ENCODE measurements at regions not wholly inside any gene's neighbourhood (a gene's known extent, or its start where the extent isn't known, plus 50 kb on each side); places are given as distances from the start of the nearest gene placed in this dataset.

- Mint-ChIP-seq H3K27ac (ENCODE audit: unreplicated experiment) (no peak overlapping the region), H3K27me3 (ENCODE audit: low read depth) (peaks cover 35% of the 10 kb centered on the region), H3K9me3 (ENCODE audit: low read depth) (peaks cover 4% of the 10 kb centered on the region), H3K36me3 (ENCODE audit: low read depth) (peaks cover 2% of the 10 kb centered on the region), H3K4me3 (ENCODE audit: unreplicated experiment) (no peak overlapping the region), H3K4me1 (ENCODE audit: low read depth) (peaks cover 7% of the 10 kb centered on the region)
- no peak for TF ChIP-seq CTCF (IDR thresholded peaks at IDR 0.05)
- DNase-seq (ENCODE audit: low spot score) = no peak
Measured at GRCh38 chr11:70663815-70664214, 265.5 kb downstream of the CTTN start.

- H3K9me3 Mint-ChIP-seq (ENCODE audit: low read depth) = no peaks in the 10 kb centered on the region
- peaks cover 32% of the 10 kb centered on the region for H3K27me3 Mint-ChIP-seq (ENCODE audit: low read depth)
- no peak for TF ChIP-seq CTCF (IDR thresholded peaks at IDR 0.05)
- H3K36me3 Mint-ChIP-seq (ENCODE audit: low read depth) = peaks cover 2% of the 10 kb centered on the region
- H3K4me3 Mint-ChIP-seq (ENCODE audit: unreplicated experiment) = no peak overlapping the region
- DNase-seq (ENCODE audit: low spot score) = no peak
- no peak overlapping the region for H3K27ac Mint-ChIP-seq (ENCODE audit: unreplicated experiment)
- H3K4me1 Mint-ChIP-seq (ENCODE audit: low read depth) = peaks cover 7% of the 10 kb centered on the region
Measured at GRCh38 chr11:70666311-70666710, 268.0 kb downstream of the CTTN start.

- no peak overlapping the region for H3K4me3 Mint-ChIP-seq (ENCODE audit: unreplicated experiment)
- peaks cover 26% of the 10 kb centered on the region for H3K27me3 Mint-ChIP-seq (ENCODE audit: low read depth)
- no peak for DNase-seq (ENCODE audit: low spot score)
- H3K27ac Mint-ChIP-seq (ENCODE audit: unreplicated experiment) = no peak overlapping the region
- TF ChIP-seq CTCF (IDR thresholded peaks at IDR 0.05) = no peak
- no peaks in the 10 kb centered on the region for H3K4me1 Mint-ChIP-seq (ENCODE audit: low read depth)
- H3K9me3 Mint-ChIP-seq (ENCODE audit: low read depth) = no peaks in the 10 kb centered on the region
- no peaks in the 10 kb centered on the region for H3K36me3 Mint-ChIP-seq (ENCODE audit: low read depth)
Measured at GRCh38 chr11:70667767-70668166, 269.4 kb downstream of the CTTN start.

- no peak overlapping the region for H3K27ac Mint-ChIP-seq (ENCODE audit: unreplicated experiment)
- DNase-seq (ENCODE audit: low spot score) = peak; percentile 66
- H3K4me3 Mint-ChIP-seq (ENCODE audit: unreplicated experiment) = no peak overlapping the region
- no peaks in the 10 kb centered on the region for H3K36me3 Mint-ChIP-seq (ENCODE audit: low read depth)
- no peaks in the 10 kb centered on the region for H3K9me3 Mint-ChIP-seq (ENCODE audit: low read depth)
- no peak for TF ChIP-seq CTCF (IDR thresholded peaks at IDR 0.05)
- H3K4me1 Mint-ChIP-seq (ENCODE audit: low read depth) = no peaks in the 10 kb centered on the region
- peaks cover 23% of the 10 kb centered on the region for H3K27me3 Mint-ChIP-seq (ENCODE audit: low read depth)
Measured at GRCh38 chr11:70668204-70669202, 270.2 kb downstream of the CTTN start.

GRCh38 chr11:70669281-70669680 lies 271.0 kb downstream of the CTTN start:
- no peaks in the 10 kb centered on the region for H3K4me1 Mint-ChIP-seq (ENCODE audit: low read depth)
- no peak overlapping the region for H3K4me3 Mint-ChIP-seq (ENCODE audit: unreplicated experiment)
- H3K9me3 Mint-ChIP-seq (ENCODE audit: low read depth) = no peaks in the 10 kb centered on the region
- peaks cover 25% of the 10 kb centered on the region for H3K27me3 Mint-ChIP-seq (ENCODE audit: low read depth)
- no peak overlapping the region for H3K27ac Mint-ChIP-seq (ENCODE audit: unreplicated experiment)
- TF ChIP-seq CTCF (IDR thresholded peaks at IDR 0.05) = no peak
- H3K36me3 Mint-ChIP-seq (ENCODE audit: low read depth) = no peaks in the 10 kb centered on the region
- DNase-seq (ENCODE audit: low spot score) = peak; percentile 72

Data from chondrocyte (in vitro differentiated cells).